ENCODE measurements at regions not wholly inside any gene's neighbourhood (a gene's known extent, or its start where the extent isn't known, plus 50 kb on each side); places are given as distances from the start of the nearest gene placed in this dataset.

- no peak for TF ChIP-seq NR3C1 (CRISPR knock-in tag; conservative IDR thresholded peaks at IDR 0.05; ENCODE audit: low read depth)
- no peak for TF ChIP-seq ZNF671 (CRISPR knock-in tag; IDR thresholded peaks at IDR 0.05)
- TF ChIP-seq ZNF121 (CRISPR knock-in tag; IDR thresholded peaks at IDR 0.05): no peak
- TF ChIP-seq NR2C2 (CRISPR knock-in tag; IDR thresholded peaks at IDR 0.05): no peak
- no peak for TF ChIP-seq IRF2 (CRISPR knock-in tag; IDR thresholded peaks at IDR 0.05; ENCODE audit: borderline replicate concordance, low read depth)
- no peak for TF ChIP-seq USF1 (CRISPR knock-in tag; IDR thresholded peaks at IDR 0.05)
- no peak for TF ChIP-seq E2F5 (CRISPR knock-in tag; IDR thresholded peaks at IDR 0.05)
These were observed 162.6 kb upstream of the GRIK2 start (continued) for GRCh38 chr6:101230866-101231265.

GRCh38 chr6:101231606-101232235 lies 161.8 kb upstream of the GRIK2 start:
- no peaks in the 10 kb centered on the region for H3K27me3 Mint-ChIP-seq (ENCODE audit: low read depth)
- TF ChIP-seq TP53 (CRISPR knock-in tag; IDR thresholded peaks at IDR 0.05): no peak
- no peak for TF ChIP-seq GTF2I (CRISPR knock-in tag; conservative IDR thresholded peaks at IDR 0.05)
- no peak for TF ChIP-seq ZBTB43 (CRISPR knock-in tag; IDR thresholded peaks at IDR 0.05)
- TF ChIP-seq FOXP1 (CRISPR knock-in tag; IDR thresholded peaks at IDR 0.05; ENCODE audit: borderline replicate concordance): no peak
- TF ChIP-seq ATF1 (CRISPR knock-in tag; IDR thresholded peaks at IDR 0.05): no peak
- TF ChIP-seq ZNF263 (CRISPR knock-in tag; IDR thresholded peaks at IDR 0.05; ENCODE audit: low read depth): no peak
- no peak for TF ChIP-seq ZNF423 (CRISPR knock-in tag; IDR thresholded peaks at IDR 0.05)
- H3K4me3 Mint-ChIP-seq: no peak overlapping the region
- ChIA-PET POLR2A (no interaction called here), CTCF (no interaction called here)
- ATAC-seq (no peak), DNase-seq (ENCODE audit: low spot score) (no peak)
- H3K27ac Mint-ChIP-seq: no peak overlapping the region
- no peaks in the 10 kb centered on the region for H3K36me3 Mint-ChIP-seq
- H3K9me3 Mint-ChIP-seq: no peaks in the 10 kb centered on the region
- peaks cover 6% of the 10 kb centered on the region for H3K4me1 Mint-ChIP-seq

- ChIA-PET POLR2A (no interaction called here), CTCF (no interaction called here)
- H3K36me3 Mint-ChIP-seq: no peaks in the 10 kb centered on the region
- H3K27ac Mint-ChIP-seq: no peak overlapping the region
- H3K9me3 Mint-ChIP-seq: no peaks in the 10 kb centered on the region
- DNase-seq (ENCODE audit: low spot score): no peak
- no peak for ATAC-seq
- H3K4me3 Mint-ChIP-seq: no peak overlapping the region
- no peak for TF ChIP-seq ZNF121 (CRISPR knock-in tag; IDR thresholded peaks at IDR 0.05)
- TF ChIP-seq CREM (CRISPR knock-in tag; IDR thresholded peaks at IDR 0.05): no peak
- no peak for TF ChIP-seq ATF6 (CRISPR knock-in tag; IDR thresholded peaks at IDR 0.05)
- no peak for TF ChIP-seq IRF1 (CRISPR knock-in tag; IDR thresholded peaks at IDR 0.05)
- TF ChIP-seq E2F5 (CRISPR knock-in tag; IDR thresholded peaks at IDR 0.05): no peak
- no peak for TF ChIP-seq ARID4B (CRISPR knock-in tag; IDR thresholded peaks at IDR 0.05; ENCODE audit: borderline replicate concordance)
- TF ChIP-seq GTF2I (CRISPR knock-in tag; conservative IDR thresholded peaks at IDR 0.05): no peak
- no peak for TF ChIP-seq MLX (CRISPR knock-in tag; IDR thresholded peaks at IDR 0.05)
- no peak for TF ChIP-seq MYBL2 (CRISPR knock-in tag; IDR thresholded peaks at IDR 0.05)
- no peak for TF ChIP-seq NFYB (CRISPR knock-in tag; conservative IDR thresholded peaks at IDR 0.05; ENCODE audit: low read depth)
- H3K4me1 Mint-ChIP-seq: no peaks in the 10 kb centered on the region
- no peaks in the 10 kb centered on the region for H3K27me3 Mint-ChIP-seq (ENCODE audit: low read depth)
These were observed 160.5 kb upstream of the GRIK2 start for GRCh38 chr6:101232961-101233360.

Measured in WTC11 (cell line).